ENCODE measurements at regions not wholly inside any gene's neighbourhood (a gene's known extent, or its start where the extent isn't known, plus 50 kb on each side); places are given as distances from the start of the nearest gene placed in this dataset.
"Not testable (repeated sequence)": the region's sequence is repeated elsewhere in the genome, so short reads cannot be mapped to it uniquely, and the experiment has no call there.

DNA sequence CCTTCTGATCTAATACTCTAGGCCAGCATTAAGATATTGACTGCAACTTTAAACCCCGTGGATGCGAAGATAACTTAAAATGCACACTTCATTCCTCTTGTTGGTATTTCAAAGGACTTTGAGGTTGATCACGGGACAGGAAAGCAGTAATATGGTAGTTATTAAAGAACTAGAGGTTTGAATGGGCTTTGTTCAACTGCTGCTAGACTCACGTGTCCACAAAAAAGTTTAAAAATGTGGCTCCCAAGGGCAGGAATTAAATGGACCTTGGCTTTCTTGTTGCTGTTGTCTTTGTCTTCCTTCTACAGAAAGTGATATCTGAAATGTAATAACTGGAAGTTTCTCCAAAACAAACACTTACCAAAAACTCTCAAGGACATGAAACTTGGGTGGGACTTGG lies 186.3 kb downstream of the XPNPEP1 start:
- H3K4me2 ChIP-seq (ENCODE audit: low read depth, low read length, poor library complexity, severe bottlenecking) = no peak overlapping the region
- no peak overlapping the region for H3K9ac ChIP-seq (ENCODE audit: low read length)
- H3K27ac ChIP-seq (ENCODE audit: low read depth, low read length) = no peak overlapping the region
- no peaks in the 10 kb centered on the region for H3K9me2 ChIP-seq (replicated peaks; ENCODE audit: insufficient read depth, low read length)
- H3K79me2 ChIP-seq (ENCODE audit: insufficient read depth, low read length) = no peaks in the 10 kb centered on the region
- H3F3A ChIP-seq (ENCODE audit: insufficient read depth) = no peaks in the 10 kb centered on the region
- no peaks in the 10 kb centered on the region for H3K36me3 ChIP-seq (ENCODE audit: low read length)
- no peaks in the 10 kb centered on the region for H4K20me1 ChIP-seq (ENCODE audit: low read depth, low read length)
- no peaks in the 10 kb centered on the region for H3K9me3 ChIP-seq (ENCODE audit: insufficient read depth, low read length)
- no peak overlapping the region for H3K4me3 ChIP-seq (ENCODE audit: insufficient read depth, low read length, poor library complexity, severe bottlenecking)
- H2AFZ ChIP-seq (ENCODE audit: low read depth, low read length, severe bottlenecking) = no peak overlapping the region
- TF ChIP-seq EZH2phosphoT487 (conservative IDR thresholded peaks at IDR 0.05; ENCODE audit: low read length) (no peak), CTCF (IDR thresholded peaks at IDR 0.05; ENCODE audit: insufficient read depth, low read length, poor library complexity, severe bottlenecking) (no peak)
- no peaks in the 10 kb centered on the region for H3K27me3 ChIP-seq (ENCODE audit: low read length)

DNA sequence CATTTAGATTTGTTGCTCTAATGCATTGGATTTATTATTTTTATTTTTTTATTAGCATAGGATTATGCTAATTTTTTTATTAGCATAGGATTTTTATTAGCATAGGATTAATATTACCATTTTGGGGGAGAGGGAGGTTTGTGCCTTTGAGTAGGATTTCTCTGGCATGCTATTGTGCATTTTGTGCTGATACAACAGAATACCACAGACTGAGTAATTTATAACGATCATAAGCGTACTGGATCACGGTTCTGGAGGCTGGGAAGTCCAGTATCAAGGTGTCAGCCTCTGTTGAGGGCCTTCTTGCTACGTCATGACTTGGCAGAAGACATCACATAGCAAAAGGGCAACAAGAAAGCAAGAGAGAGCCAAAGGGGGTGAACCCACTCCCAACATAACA lies 187.5 kb downstream of the XPNPEP1 start:
- Histone ChIP-seq H3K27me3 (ENCODE audit: low read length) (no peaks in the 10 kb centered on the region), H3K9me3 (ENCODE audit: insufficient read depth, low read length) (no peaks in the 10 kb centered on the region), H3F3A (ENCODE audit: insufficient read depth) (no peaks in the 10 kb centered on the region), H3K36me3 (ENCODE audit: low read length) (no peaks in the 10 kb centered on the region), H3K9me2 (replicated peaks; ENCODE audit: insufficient read depth, low read length) (no peaks in the 10 kb centered on the region), H3K4me2 (ENCODE audit: low read depth, low read length, poor library complexity, severe bottlenecking) (no peak overlapping the region), H3K4me3 (ENCODE audit: insufficient read depth, low read length, poor library complexity, severe bottlenecking) (no peak overlapping the region), H3K27ac (ENCODE audit: low read depth, low read length) (no peak overlapping the region), H2AFZ (ENCODE audit: low read depth, low read length, severe bottlenecking) (no peak overlapping the region), H3K79me2 (ENCODE audit: insufficient read depth, low read length) (no peaks in the 10 kb centered on the region), H4K20me1 (ENCODE audit: low read depth, low read length) (no peaks in the 10 kb centered on the region), H3K9ac (ENCODE audit: low read length) (no peak overlapping the region)
- no peak for TF ChIP-seq CTCF (IDR thresholded peaks at IDR 0.05; ENCODE audit: insufficient read depth, low read length, poor library complexity, severe bottlenecking)
- no peak for TF ChIP-seq EZH2phosphoT487 (conservative IDR thresholded peaks at IDR 0.05; ENCODE audit: low read length)

- Histone ChIP-seq H3K4me2 (ENCODE audit: low read depth, low read length, poor library complexity, severe bottlenecking) (no peak overlapping the region), H3K9ac (ENCODE audit: low read length) (no peak overlapping the region), H2AFZ (ENCODE audit: low read depth, low read length, severe bottlenecking) (no peak overlapping the region), H3K27me3 (ENCODE audit: low read length) (no peaks in the 10 kb centered on the region), H3K79me2 (ENCODE audit: insufficient read depth, low read length) (no peaks in the 10 kb centered on the region), H3K9me2 (replicated peaks; ENCODE audit: insufficient read depth, low read length) (no peaks in the 10 kb centered on the region), H4K20me1 (ENCODE audit: low read depth, low read length) (no peaks in the 10 kb centered on the region), H3K36me3 (ENCODE audit: low read length) (no peaks in the 10 kb centered on the region), H3F3A (ENCODE audit: insufficient read depth) (no peaks in the 10 kb centered on the region), H3K27ac (ENCODE audit: low read depth, low read length) (no peak overlapping the region), H3K9me3 (ENCODE audit: insufficient read depth, low read length) (no peaks in the 10 kb centered on the region), H3K4me3 (ENCODE audit: insufficient read depth, low read length, poor library complexity, severe bottlenecking) (no peak overlapping the region)
- TF ChIP-seq CTCF (IDR thresholded peaks at IDR 0.05; ENCODE audit: insufficient read depth, low read length, poor library complexity, severe bottlenecking) (no peak), EZH2phosphoT487 (conservative IDR thresholded peaks at IDR 0.05; ENCODE audit: low read length) (no peak)
Observed at GRCh38 chr10:109732254-109732965, 190.9 kb downstream of the XPNPEP1 start.

DNA sequence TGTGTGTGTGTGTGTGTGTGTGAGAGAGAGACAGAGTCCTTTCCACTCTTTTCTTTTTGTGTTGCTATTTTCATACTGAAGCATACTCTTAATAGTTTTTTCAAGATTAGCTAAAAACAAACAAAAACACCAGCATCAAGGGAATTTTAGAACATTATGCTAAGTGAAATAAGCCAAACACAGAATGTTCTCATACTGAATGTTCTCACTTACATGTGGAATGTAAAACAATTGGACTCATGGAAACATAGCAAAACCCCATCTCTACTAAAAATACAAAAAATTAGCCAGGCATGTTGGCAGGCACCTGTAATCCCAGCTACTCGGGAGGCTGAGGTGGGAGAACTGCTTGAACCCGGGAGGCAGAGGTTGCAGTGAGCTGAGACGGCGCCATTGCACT lies 193.4 kb downstream of the XPNPEP1 start:
- not testable (repeated sequence) for H3K9me3 ChIP-seq (ENCODE audit: insufficient read depth, low read length); H3F3A ChIP-seq (ENCODE audit: insufficient read depth); H3K9ac ChIP-seq (ENCODE audit: low read length); H3K27ac ChIP-seq (ENCODE audit: low read depth, low read length); H3K4me2 ChIP-seq (ENCODE audit: low read depth, low read length, poor library complexity, severe bottlenecking); H3K9me2 ChIP-seq (replicated peaks; ENCODE audit: insufficient read depth, low read length); H3K27me3 ChIP-seq (ENCODE audit: low read length); H3K36me3 ChIP-seq (ENCODE audit: low read length); H3K4me3 ChIP-seq (ENCODE audit: insufficient read depth, low read length, poor library complexity, severe bottlenecking); H3K79me2 ChIP-seq (ENCODE audit: insufficient read depth, low read length); H2AFZ ChIP-seq (ENCODE audit: low read depth, low read length, severe bottlenecking); H4K20me1 ChIP-seq (ENCODE audit: low read depth, low read length)
